ENCODE measurements at regions not wholly inside any gene's neighbourhood (a gene's known extent, or its start where the extent isn't known, plus 50 kb on each side); places are given as distances from the start of the nearest gene placed in this dataset.
"Not testable (repeated sequence)": the region's sequence is repeated elsewhere in the genome, so short reads cannot be mapped to it uniquely, and the experiment has no call there.

GRCh38 chr2:12926641-12927040 lies 209.9 kb downstream of the TRIB2 start:
- H2AFZ ChIP-seq (ENCODE audit: low read length); H4K91ac ChIP-seq (ENCODE audit: low read depth, low read length, poor library complexity); H2BK12ac ChIP-seq (ENCODE audit: low read length); H3K9ac ChIP-seq (ENCODE audit: low read depth, low read length, poor library complexity); H3K36me3 ChIP-seq (replicated peaks in 1 of 2; ENCODE audit: control insufficient read depth in 2 of 2, insufficient read depth in 2 of 2, low read length in 2 of 2); H3K14ac ChIP-seq (ENCODE audit: low read length); H3K9me3 ChIP-seq (replicated peaks in 1 of 2; ENCODE audit: control insufficient read depth in 2 of 2, insufficient read depth in 1 of 2, low read depth in 1 of 2, low read length in 2 of 2); DNase-seq (ENCODE audit: low spot score); H3K79me1 ChIP-seq (ENCODE audit: low read depth, low read length); H4K8ac ChIP-seq (ENCODE audit: low read depth, low read length); H2BK120ac ChIP-seq (ENCODE audit: low read depth, low read length); H2BK15ac ChIP-seq (ENCODE audit: low read length); H3K4me3 ChIP-seq (ENCODE audit: low read length in 2 of 2); H3K23ac ChIP-seq (ENCODE audit: low read depth, low read length, poor library complexity); H2AK5ac ChIP-seq (ENCODE audit: low read depth, low read length); H3K4ac ChIP-seq (ENCODE audit: low read length); H2BK5ac ChIP-seq (ENCODE audit: low read length); H3K27ac ChIP-seq (replicated peaks; ENCODE audit: low read length); H3K4me2 ChIP-seq (ENCODE audit: insufficient read depth, low read length, poor library complexity, severe bottlenecking); H3K18ac ChIP-seq (ENCODE audit: low read length); H3K27me3 ChIP-seq (ENCODE audit: control insufficient read depth in 3 of 3, insufficient read depth in 3 of 3, low read depth in 1 of 3, low read length in 3 of 3): not testable (repeated sequence)
- WGBS, 2 donors (ENCODE audit: extremely low coverage in 2 of 2, insufficient read length in 2 of 2, insufficient replicate concordance in 1 of 2) = no CpG with 5 or more reads among the region's 37 CpGs
- H3K4me1 ChIP-seq (ENCODE audit: control insufficient read depth in 2 of 2, insufficient read depth in 1 of 2, low read depth in 1 of 2, low read length in 2 of 2) = peaks cover 2 to 19% of the 10 kb centered on the region in 2 donors

- Histone ChIP-seq H3K9me3 (replicated peaks in 1 of 2; ENCODE audit: control insufficient read depth in 2 of 2, insufficient read depth in 1 of 2, low read depth in 1 of 2, low read length in 2 of 2) (no peaks in the 10 kb centered on the region), H3K4me1 (ENCODE audit: control insufficient read depth in 2 of 2, insufficient read depth in 1 of 2, low read depth in 1 of 2, low read length in 2 of 2) (peaks cover 2 to 19% of the 10 kb centered on the region in 2 donors), H2AFZ (ENCODE audit: low read length) (no peak overlapping the region), H2AK5ac (ENCODE audit: low read depth, low read length) (no peak overlapping the region), H3K27ac (replicated peaks; ENCODE audit: low read length) (no peak overlapping the region), H3K18ac (ENCODE audit: low read length) (no peak overlapping the region), H4K8ac (ENCODE audit: low read depth, low read length) (no peak overlapping the region), H2BK15ac (ENCODE audit: low read length) (no peak overlapping the region), H2BK12ac (ENCODE audit: low read length) (no peak overlapping the region), H3K4ac (ENCODE audit: low read length) (no peak overlapping the region), H3K36me3 (replicated peaks in 1 of 2; ENCODE audit: control insufficient read depth in 2 of 2, insufficient read depth in 2 of 2, low read length in 2 of 2) (no peaks in the 10 kb centered on the region), H3K4me3 (ENCODE audit: low read length in 2 of 2) (no peak overlapping the region), H2BK5ac (ENCODE audit: low read length) (no peak overlapping the region), H3K14ac (ENCODE audit: low read length) (no peak overlapping the region), H3K9ac (ENCODE audit: low read depth, low read length, poor library complexity) (no peak overlapping the region), H3K27me3 (ENCODE audit: control insufficient read depth in 3 of 3, insufficient read depth in 3 of 3, low read depth in 1 of 3, low read length in 3 of 3) (no peaks in the 10 kb centered on the region), H3K79me1 (ENCODE audit: low read depth, low read length) (no peaks in the 10 kb centered on the region), H3K23ac (ENCODE audit: low read depth, low read length, poor library complexity) (no peak overlapping the region), H4K91ac (ENCODE audit: low read depth, low read length, poor library complexity) (no peak overlapping the region), H2BK120ac (ENCODE audit: low read depth, low read length) (no peak overlapping the region), H3K4me2 (ENCODE audit: insufficient read depth, low read length, poor library complexity, severe bottlenecking) (no peak overlapping the region)
- no CpG with 5 or more reads among the region's 5 CpGs for WGBS, 2 donors (ENCODE audit: extremely low coverage in 2 of 2, insufficient read length in 2 of 2, insufficient replicate concordance in 1 of 2)
- DNase-seq (ENCODE audit: low spot score) = no peak
Measured at GRCh38 chr2:12928197-12928774, 211.6 kb downstream of the TRIB2 start.

GRCh38 chr2:12928775-12929401 lies 212.2 kb downstream of the TRIB2 start:
- Histone ChIP-seq H3K4me1 (ENCODE audit: control insufficient read depth in 2 of 2, insufficient read depth in 1 of 2, low read depth in 1 of 2, low read length in 2 of 2) (peaks cover 2 to 20% of the 10 kb centered on the region in 2 donors), H3K4me2 (ENCODE audit: insufficient read depth, low read length, poor library complexity, severe bottlenecking) (no peak overlapping the region), H4K8ac (ENCODE audit: low read depth, low read length) (no peak overlapping the region), H3K14ac (ENCODE audit: low read length) (no peak overlapping the region), H2BK12ac (ENCODE audit: low read length) (no peak overlapping the region), H3K36me3 (replicated peaks in 1 of 2; ENCODE audit: control insufficient read depth in 2 of 2, insufficient read depth in 2 of 2, low read length in 2 of 2) (no peaks in the 10 kb centered on the region), H2AFZ (ENCODE audit: low read length) (no peak overlapping the region), H3K79me1 (ENCODE audit: low read depth, low read length) (no peaks in the 10 kb centered on the region), H3K27me3 (ENCODE audit: control insufficient read depth in 3 of 3, insufficient read depth in 3 of 3, low read depth in 1 of 3, low read length in 3 of 3) (no peaks in the 10 kb centered on the region), H3K9me3 (replicated peaks in 1 of 2; ENCODE audit: control insufficient read depth in 2 of 2, insufficient read depth in 1 of 2, low read depth in 1 of 2, low read length in 2 of 2) (no peaks in the 10 kb centered on the region), H3K27ac (replicated peaks; ENCODE audit: low read length) (no peak overlapping the region), H2AK5ac (ENCODE audit: low read depth, low read length) (no peak overlapping the region), H2BK120ac (ENCODE audit: low read depth, low read length) (no peak overlapping the region), H2BK15ac (ENCODE audit: low read length) (no peak overlapping the region), H2BK5ac (ENCODE audit: low read length) (no peak overlapping the region), H3K18ac (ENCODE audit: low read length) (no peak overlapping the region), H4K91ac (ENCODE audit: low read depth, low read length, poor library complexity) (no peak overlapping the region), H3K23ac (ENCODE audit: low read depth, low read length, poor library complexity) (no peak overlapping the region), H3K4ac (ENCODE audit: low read length) (no peak overlapping the region), H3K4me3 (ENCODE audit: low read length in 2 of 2) (no peak overlapping the region), H3K9ac (ENCODE audit: low read depth, low read length, poor library complexity) (no peak overlapping the region)
- no peak for DNase-seq (ENCODE audit: low spot score)
- WGBS, 2 donors (ENCODE audit: extremely low coverage in 2 of 2, insufficient read length in 2 of 2, insufficient replicate concordance in 1 of 2) = no CpG with 5 or more reads among the region's 4 CpGs

- no peak overlapping the region for H2BK15ac ChIP-seq (ENCODE audit: low read length)
Measured at GRCh38 chr2:12929758-12930157, 213.0 kb downstream of the TRIB2 start.

More at GRCh38 chr2:12929758-12930157, 213.0 kb downstream of the TRIB2 start:
- Histone ChIP-seq H3K27me3 (ENCODE audit: control insufficient read depth in 3 of 3, insufficient read depth in 3 of 3, low read depth in 1 of 3, low read length in 3 of 3) (no peaks in the 10 kb centered on the region), H3K23ac (ENCODE audit: low read depth, low read length, poor library complexity) (no peak overlapping the region), H4K91ac (ENCODE audit: low read depth, low read length, poor library complexity) (no peak overlapping the region), H3K4me2 (ENCODE audit: insufficient read depth, low read length, poor library complexity, severe bottlenecking) (no peak overlapping the region), H2BK12ac (ENCODE audit: low read length) (no peak overlapping the region), H3K9ac (ENCODE audit: low read depth, low read length, poor library complexity) (no peak overlapping the region), H3K4ac (ENCODE audit: low read length) (no peak overlapping the region), H4K8ac (ENCODE audit: low read depth, low read length) (no peak overlapping the region), H3K9me3 (replicated peaks in 1 of 2; ENCODE audit: control insufficient read depth in 2 of 2, insufficient read depth in 1 of 2, low read depth in 1 of 2, low read length in 2 of 2) (no peaks in the 10 kb centered on the region), H3K79me1 (ENCODE audit: low read depth, low read length) (no peaks in the 10 kb centered on the region), H2BK5ac (ENCODE audit: low read length) (no peak overlapping the region), H3K4me3 (ENCODE audit: low read length in 2 of 2) (no peak overlapping the region), H3K4me1 (ENCODE audit: control insufficient read depth in 2 of 2, insufficient read depth in 1 of 2, low read depth in 1 of 2, low read length in 2 of 2) (peaks cover 2 to 29% of the 10 kb centered on the region in 2 donors), H2AFZ (ENCODE audit: low read length) (peak overlapping the region; percentile 7), H2BK120ac (ENCODE audit: low read depth, low read length) (no peak overlapping the region), H2AK5ac (ENCODE audit: low read depth, low read length) (no peak overlapping the region), H3K18ac (ENCODE audit: low read length) (no peak overlapping the region), H3K14ac (ENCODE audit: low read length) (no peak overlapping the region), H3K36me3 (replicated peaks in 1 of 2; ENCODE audit: control insufficient read depth in 2 of 2, insufficient read depth in 2 of 2, low read length in 2 of 2) (no peaks in the 10 kb centered on the region), H3K27ac (replicated peaks; ENCODE audit: low read length) (no peak overlapping the region)
- WGBS, 2 donors (ENCODE audit: extremely low coverage in 2 of 2, insufficient read length in 2 of 2, insufficient replicate concordance in 1 of 2) = no CpG with 5 or more reads among the region's 3 CpGs
- no peak for DNase-seq (ENCODE audit: low spot score)

Data from neuronal stem cell (in vitro differentiated cells).